ENCODE measurements at regions not wholly inside any gene's neighbourhood (a gene's known extent, or its start where the extent isn't known, plus 50 kb on each side); places are given as distances from the start of the nearest gene placed in this dataset.
"Not testable (repeated sequence)": the region's sequence is repeated elsewhere in the genome, so short reads cannot be mapped to it uniquely, and the experiment has no call there.

- not testable (repeated sequence) for TF ChIP-seq CTCF (IDR thresholded peaks at IDR 0.05); NRF1 (IDR thresholded peaks at IDR 0.05; ENCODE audit: low read depth, low read length); TCF12 (IDR thresholded peaks at IDR 0.05); EP300 (IDR thresholded peaks at IDR 0.05; ENCODE audit: borderline replicate concordance in 1 of 2, low read depth in 1 of 2, low read length in 1 of 2); TAF1 (IDR thresholded peaks at IDR 0.05; ENCODE audit: borderline replicate concordance, low read depth, low read length); TEAD4 (IDR thresholded peaks at IDR 0.05; ENCODE audit: borderline replicate concordance, insufficient read depth); MEF2A (IDR thresholded peaks at IDR 0.05; ENCODE audit: borderline replicate concordance, low read depth); SIN3A (IDR thresholded peaks at IDR 0.05; ENCODE audit: borderline replicate concordance, low read depth, low read length); YY1 (IDR thresholded peaks at IDR 0.05; ENCODE audit: low read depth); REST (IDR thresholded peaks at IDR 0.05; ENCODE audit: low read depth, low read length)
- TF ChIP-seq, protein P1, sequence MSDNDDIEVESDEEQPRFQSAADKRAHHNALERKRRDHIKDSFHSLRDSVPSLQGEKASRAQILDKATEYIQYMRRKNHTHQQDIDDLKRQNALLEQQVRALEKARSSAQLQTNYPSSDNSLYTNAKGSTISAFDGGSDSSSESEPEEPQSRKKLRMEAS (IDR thresholded peaks at IDR 0.05; ENCODE audit: low read depth): not testable (repeated sequence)
These were observed 400.3 kb upstream of the TPTE start for GRCh38 chr21:10120965-10121550.

Measured in SK-N-SH (cell line).